CD14-positive monocyte (primary cell): ENCODE measurements at regions not wholly inside any gene's neighbourhood (a gene's known extent, or its start where the extent isn't known, plus 50 kb on each side); places are given as distances from the start of the nearest gene placed in this dataset.

Experiments
- DNase-seq, 3 donors: peaks; one replicate each; pipeline ENCODE4 v3.0.0-alpha.2; 2011 to 2022
- H2AFZ ChIP-seq: 2 replicates; pipeline ENCODE4 v1.6.0; 2012; ENCODE audit warnings: mild to moderate bottlenecking, low read depth, low read length, inconsistent platforms; ENCODE audit not compliant: insufficient read depth, poor library complexity, severe bottlenecking
- H3K27ac ChIP-seq, 2 donors: 1 replicate in 1 of 2; 2 replicates in 1 of 2; pipeline ENCODE4 v1.5.1; 2012 to 2013; ENCODE audit warnings: low read length in 2 of 2, control low read depth in 1 of 2, inconsistent platforms in 1 of 2, low read depth in 1 of 2, mild to moderate bottlenecking in 1 of 2
- H3K27me3 ChIP-seq, 2 donors: one replicate each; pipeline versions ENCODE4 v1.6.0 to v1.6.1; 2011 to 2013; ENCODE audit warnings: low read length in 2 of 2; ENCODE audit not compliant: control insufficient read depth in 2 of 2, insufficient read depth in 2 of 2
- H3K36me3 ChIP-seq, 2 donors: replicated peaks in 1 of 2; 1 replicate in 1 of 2; 2 replicates in 1 of 2; pipeline versions ENCODE4 v1.5.1 to v1.6.1; 2012 to 2013; ENCODE audit warnings: low read length in 2 of 2, control low read depth in 1 of 2, inconsistent platforms in 1 of 2, mild to moderate bottlenecking in 1 of 2; ENCODE audit not compliant: insufficient read depth in 2 of 2, control insufficient read depth in 1 of 2
- H3K4me1 ChIP-seq, 2 donors: 1 replicate in 1 of 2; 2 replicates in 1 of 2; pipeline versions ENCODE4 v1.5.1 to v1.6.1; 2012 to 2013; ENCODE audit warnings: low read length in 2 of 2, control low read depth in 1 of 2, inconsistent platforms in 1 of 2, mild to moderate bottlenecking in 1 of 2, moderate library complexity in 1 of 2; ENCODE audit not compliant: insufficient read depth in 2 of 2, control insufficient read depth in 1 of 2
- H3K4me2 ChIP-seq: replicated peaks from 2 replicates; pipeline ENCODE3; 2012; ENCODE audit warnings: low read length, moderate library complexity, mild to moderate bottlenecking; ENCODE audit not compliant: poor library complexity, severe bottlenecking; ENCODE audit errors: extremely low read depth
- H3K4me3 ChIP-seq, 3 experiments: fragments of 200-600 bp in 1 of 3; sonication (generic) in 1 of 3; replicated peaks in 1 of 3; 1 replicate in 2 of 3; 2 replicates in 1 of 3; pipeline ENCODE4 v1.5.1; 2011 to 2013; ENCODE audit warnings: low read length in 3 of 3, mild to moderate bottlenecking in 3 of 3, control low read depth in 2 of 3, low read depth in 2 of 3, inconsistent platforms in 1 of 3, moderate library complexity in 1 of 3
- H3K79me2 ChIP-seq: 2 replicates; pipeline ENCODE4 v1.6.0; 2012; ENCODE audit warnings: mild to moderate bottlenecking, control low read depth, inconsistent platforms, low read length, moderate library complexity; ENCODE audit not compliant: insufficient read depth
- H3K9ac ChIP-seq: 2 replicates; pipeline ENCODE4 v1.6.0; 2017; ENCODE audit warnings: low read length, mild to moderate bottlenecking; ENCODE audit not compliant: insufficient read depth, poor library complexity, severe bottlenecking
- H3K9me3 ChIP-seq, 2 donors: replicated peaks in 1 of 2; 1 replicate in 1 of 2; 2 replicates in 1 of 2; pipeline versions ENCODE4 v1.5.1 to v1.6.1; 2012 to 2013; ENCODE audit warnings: low read length in 2 of 2, control low read depth in 1 of 2; ENCODE audit not compliant: control insufficient read depth in 1 of 2, insufficient read depth in 1 of 2
- H4K20me1 ChIP-seq: 2 replicates; pipeline ENCODE4 v1.6.0; 2012; ENCODE audit warnings: mild to moderate bottlenecking, low read length, control low read depth, moderate library complexity; ENCODE audit not compliant: insufficient read depth
- H3K27ac Mint-ChIP-seq, 7 donors: one replicate each; pipeline ENCODE4 v1.8.0; 2020; ENCODE audit warnings: mild to moderate bottlenecking in 7 of 7, mixed read lengths in 7 of 7, moderate library complexity in 6 of 7, inconsistent platforms in 2 of 7
- H3K27me3 Mint-ChIP-seq, 3 donors: one replicate each; pipeline ENCODE4 v1.8.0; 2021 to 2022; ENCODE audit warnings: low read depth in 3 of 3, mild to moderate bottlenecking in 3 of 3, mixed read lengths in 3 of 3, moderate library complexity in 3 of 3, inconsistent platforms in 1 of 3
- H3K36me3 Mint-ChIP-seq, 2 donors: one replicate each; pipeline ENCODE4 v1.8.0; 2020; ENCODE audit warnings: mixed read lengths in 2 of 2, inconsistent platforms in 1 of 2, mild to moderate bottlenecking in 1 of 2
- H3K4me1 Mint-ChIP-seq: one replicate; pipeline ENCODE4 v1.8.0; 2020; ENCODE audit warnings: mild to moderate bottlenecking, mixed read lengths
- H3K4me3 Mint-ChIP-seq, 2 donors: one replicate each; pipeline ENCODE4 v1.8.0; 2020; ENCODE audit warnings: mild to moderate bottlenecking in 2 of 2, mixed read lengths in 2 of 2, moderate library complexity in 1 of 2
- H3K9me3 Mint-ChIP-seq, 7 donors: one replicate each; pipeline ENCODE4 v1.8.0; 2020 to 2022; ENCODE audit warnings: mixed read lengths in 7 of 7, mild to moderate bottlenecking in 6 of 7, moderate library complexity in 6 of 7, inconsistent platforms in 2 of 7
- CTCF ChIP-seq: fragments of 200-600 bp; IDR thresholded peaks from one replicate; pipeline ENCODE4 v1.8.0; 2022; ENCODE audit warnings: antibody characterized with exemption, mild to moderate bottlenecking
- WGBS: methylation state at CpG from one replicate; pipeline ENCODE4 v1.1.5; 2013; ENCODE audit warnings: missing lambda C conversion rate; ENCODE audit not compliant: insufficient coverage; 5-methylcytosine and 5-hydroxymethylcytosine counted together
- intact Hi-C, 2 donors: fragments of 100-400 bp; cut with micrococcal nuclease; formaldehyde crosslinking; loops; one replicate each; pipeline versions ENCODE4 v1.15.0 to v1.15.1; 2023

GRCh38 chr9:79962150-79962549, 390.4 kb downstream of the TLE4 start:
- intact Hi-C loops: no loop called here
- H3K9me3 ChIP-seq: peaks cover 0 to 4% of the 10 kb centered on the region in 2 donors
- no peak overlapping the region for H3K4me3 ChIP-seq
- 100% methylated on average over 1 of the region's 1 CpG for WGBS
- H3K9ac ChIP-seq: no peak overlapping the region
- no peaks in the 10 kb centered on the region for H4K20me1 ChIP-seq
- TF ChIP-seq CTCF: no peak
- H3K4me2 ChIP-seq: no peak overlapping the region
- no peaks in the 10 kb centered on the region for H3K27me3 ChIP-seq
- H3K4me1 Mint-ChIP-seq: no peaks in the 10 kb centered on the region
- no peak overlapping the region for H3K4me3 Mint-ChIP-seq
- no peaks in the 10 kb centered on the region for H3K36me3 ChIP-seq
- no peak overlapping the region for H3K27ac ChIP-seq
- H3K27me3 Mint-ChIP-seq: no peaks in the 10 kb centered on the region
- no peaks in the 10 kb centered on the region for H3K4me1 ChIP-seq
- H3K9me3 Mint-ChIP-seq: peaks cover 0 to 4% (median 0%) of the 10 kb centered on the region in 7 donors
- H3K27ac Mint-ChIP-seq: no peak overlapping the region
- no peaks in the 10 kb centered on the region for H3K79me2 ChIP-seq
- H2AFZ ChIP-seq: no peak overlapping the region
- no peaks in the 10 kb centered on the region for H3K36me3 Mint-ChIP-seq
- no peak for DNase-seq

GRCh38 chr9:79955300-79955699, 383.5 kb downstream of the TLE4 start:
- H3K4me2 ChIP-seq: no peak overlapping the region
- Mint-ChIP-seq H3K9me3 (peaks cover 0 to 9% (median 4%) of the 10 kb centered on the region in 7 donors), H3K36me3 (no peaks in the 10 kb centered on the region), H3K27ac (no peak overlapping the region), H3K4me3 (no peak overlapping the region), H3K27me3 (no peaks in the 10 kb centered on the region), H3K4me1 (no peaks in the 10 kb centered on the region)
- no peak overlapping the region for H2AFZ ChIP-seq
- H3K36me3 ChIP-seq: no peaks in the 10 kb centered on the region
- intact Hi-C loops: no loop called here
- H3K79me2 ChIP-seq: no peaks in the 10 kb centered on the region
- 100% methylated on average over 1 of the region's 3 CpGs for WGBS
- no peak overlapping the region for H3K4me3 ChIP-seq
- no peaks in the 10 kb centered on the region for H3K4me1 ChIP-seq
- H4K20me1 ChIP-seq: no peaks in the 10 kb centered on the region
- peak in 1 of 3 donors; percentile 7 for DNase-seq
- no peaks in the 10 kb centered on the region for H3K9me3 ChIP-seq
- no peak overlapping the region for H3K9ac ChIP-seq
- H3K27ac ChIP-seq: no peak overlapping the region
- no peaks in the 10 kb centered on the region for H3K27me3 ChIP-seq
- peak; percentile 41 for TF ChIP-seq CTCF
